Ascending aorta (tissue), 2 donors: ENCODE measurements at regions not wholly inside any gene's neighbourhood (a gene's known extent, or its start where the extent isn't known, plus 50 kb on each side); places are given as distances from the start of the nearest gene placed in this dataset.

Experiments
- DNase-seq, 2 donors: peaks; one replicate each; pipeline ENCODE4 v3.0.0-alpha.2; 2019; ENCODE audit warnings: low spot score in 2 of 2
- H3K27ac ChIP-seq, 2 donors: fragments of 200-600 bp; sonication (generic); one replicate each; pipeline ENCODE4 v1.5.1; 2016 to 2017; ENCODE audit warnings: mild to moderate bottlenecking in 1 of 2
- H3K27me3 ChIP-seq: fragments of 200-600 bp; sonication (generic); one replicate; pipeline ENCODE4 v1.5.1; 2017
- H3K36me3 ChIP-seq, 2 donors: fragments of 200-600 bp; sonication (generic); one replicate each; pipeline ENCODE4 v1.5.1; 2016
- H3K4me1 ChIP-seq, 2 donors: fragments of 200-600 bp; sonication (generic); one replicate each; pipeline ENCODE4 v1.5.1; 2016 to 2017; ENCODE audit warnings: mild to moderate bottlenecking in 1 of 2
- H3K4me3 ChIP-seq, 2 donors: fragments of 200-600 bp; sonication (generic); one replicate each; pipeline ENCODE4 v1.5.1; 2016 to 2017; ENCODE audit warnings: mild to moderate bottlenecking in 1 of 2
- H3K9me3 ChIP-seq, 2 donors: fragments of 200-600 bp; sonication (generic); one replicate each; pipeline ENCODE4 v1.5.1; 2016
- CTCF ChIP-seq, 3 experiments: fragments of 200-600 bp in 2 of 3; fragments of 450-650 bp in 1 of 3; sonication (generic) in 2 of 3; IDR thresholded peaks; one replicate each; pipeline ENCODE4 v1.5.1; 2016 to 2019; ENCODE audit warnings: antibody characterized with exemption in 3 of 3, mild to moderate bottlenecking in 1 of 3, moderate library complexity in 1 of 3
- intact Hi-C: fragments of 100-400 bp; cut with DNase I; formaldehyde crosslinking; loops from one replicate; pipeline ENCODE4 v1.15.1; 2023

- Histone ChIP-seq H3K4me3 (no peak overlapping the region), H3K27me3 (no peaks in the 10 kb centered on the region), H3K27ac (no peak overlapping the region), H3K4me1 (no peaks in the 10 kb centered on the region), H3K9me3 (no peaks in the 10 kb centered on the region), H3K36me3 (no peaks in the 10 kb centered on the region)
- DNase-seq, result no peak
- no peak for TF ChIP-seq CTCF (IDR thresholded peaks at IDR 0.05)
- intact Hi-C loops, result no loop called here
Measured at GRCh38 chr4:14193601-14194000, 566.1 kb upstream of the BOD1L1 start.

- Histone ChIP-seq H3K27me3 (no peaks in the 10 kb centered on the region), H3K9me3 (no peaks in the 10 kb centered on the region), H3K27ac (no peak overlapping the region), H3K36me3 (no peaks in the 10 kb centered on the region), H3K4me1 (no peaks in the 10 kb centered on the region), H3K4me3 (no peak overlapping the region)
- TF ChIP-seq CTCF (IDR thresholded peaks at IDR 0.05), result no peak
- intact Hi-C loops, result no loop called here
- no peak for DNase-seq
Measured at GRCh38 chr4:14196131-14196530, 568.6 kb upstream of the BOD1L1 start.

GRCh38 chr4:14215116-14215770 lies 587.7 kb upstream of the BOD1L1 start:
- intact Hi-C loops, result no loop called here
- Histone ChIP-seq H3K27ac (no peak overlapping the region), H3K4me1 (no peaks in the 10 kb centered on the region), H3K4me3 (no peak overlapping the region), H3K9me3 (no peaks in the 10 kb centered on the region), H3K36me3 (no peaks in the 10 kb centered on the region), H3K27me3 (no peaks in the 10 kb centered on the region)
- no peak for DNase-seq
- TF ChIP-seq CTCF (IDR thresholded peaks at IDR 0.05), result no peak

GRCh38 chr4:14217401-14217800 lies 589.9 kb upstream of the BOD1L1 start:
- Histone ChIP-seq H3K9me3 (no peaks in the 10 kb centered on the region), H3K27ac (no peak overlapping the region), H3K4me3 (no peak overlapping the region), H3K36me3 (no peaks in the 10 kb centered on the region), H3K4me1 (no peaks in the 10 kb centered on the region), H3K27me3 (no peaks in the 10 kb centered on the region)
- TF ChIP-seq CTCF (IDR thresholded peaks at IDR 0.05), result no peak
- intact Hi-C loops, result no loop called here
- DNase-seq, result no peak

- Histone ChIP-seq H3K27me3 (no peaks in the 10 kb centered on the region), H3K36me3 (no peaks in the 10 kb centered on the region), H3K4me1 (no peaks in the 10 kb centered on the region), H3K4me3 (no peak overlapping the region), H3K9me3 (no peaks in the 10 kb centered on the region), H3K27ac (no peak overlapping the region)
- DNase-seq, result no peak
- intact Hi-C loops, result no loop called here
- no peak for TF ChIP-seq CTCF (IDR thresholded peaks at IDR 0.05)
Measured at GRCh38 chr4:14218641-14219040, 591.1 kb upstream of the BOD1L1 start.

- no peak for DNase-seq
- TF ChIP-seq CTCF (IDR thresholded peaks at IDR 0.05), result no peak
- no peak overlapping the region for H3K4me3 ChIP-seq
- no peaks in the 10 kb centered on the region for H3K4me1 ChIP-seq
- H3K9me3 ChIP-seq, result no peaks in the 10 kb centered on the region
- intact Hi-C loops, result no loop called here
- no peaks in the 10 kb centered on the region for H3K27me3 ChIP-seq
- H3K36me3 ChIP-seq, result no peaks in the 10 kb centered on the region
- H3K27ac ChIP-seq, result no peak overlapping the region
Measured at GRCh38 chr4:14221176-14221575, 593.7 kb upstream of the BOD1L1 start.
